Ovary (tissue), 3 donors: ENCODE measurements at regions not wholly inside any gene's neighbourhood (a gene's known extent, or its start where the extent isn't known, plus 50 kb on each side); places are given as distances from the start of the nearest gene placed in this dataset.

ENCODE experiments used
- CTCF ChIP-seq, 3 donors: fragments of 450-650 bp in 2 of 3; fragments of 200-600 bp in 1 of 3; IDR thresholded peaks; one replicate each; pipeline versions ENCODE4 v1.5.1 to v1.8.0; 2016 to 2022; ENCODE audit warnings: antibody characterized with exemption in 3 of 3, mild to moderate bottlenecking in 1 of 3
- EP300 ChIP-seq: sonication (generic); formaldehyde crosslinking; IDR thresholded peaks from one replicate; pipeline ENCODE4 v1.6.1; 2017; ENCODE audit warnings: antibody characterized with exemption
- POLR2A ChIP-seq: fragments of 450-650 bp; IDR thresholded peaks from one replicate; pipeline ENCODE4 v1.6.1; 2017; ENCODE audit warnings: antibody characterized with exemption, mild to moderate bottlenecking, moderate library complexity
- donor health status: DM: no; HTN: no; CAD: no.

- TF ChIP-seq CTCF (IDR thresholded peaks at IDR 0.05) (no peak), EP300 (no peak), POLR2A (no peak)
Measured at GRCh38 chr12:87382959-87383566, 646.1 kb downstream of the C12orf50 start.
